Panc1 (cell line): ENCODE measurements at regions not wholly inside any gene's neighbourhood (a gene's known extent, or its start where the extent isn't known, plus 50 kb on each side); places are given as distances from the start of the nearest gene placed in this dataset.

Experiments used
- ATAC-seq: fragments of 200-7000 bp; cut with Tn5 transposase; 2 replicates; pipeline ENCODE4 v1.9.1; 2020; ENCODE audit warnings: mild to moderate bottlenecking, moderate library complexity
- BruUV-seq: library from RNA; stranded (reverse); fragments of 400-500 nt; replicated peaks from 2 replicates; lab custom pipeline; 2021; lab: Mats Ljungman, UMichigan
- CTCF ChIA-PET: fragments of 300-600 bp; sonication (Branson Sonifier 250); formaldehyde crosslinking; loops from one replicate; lab custom pipeline; 2022; ENCODE audit warnings: antibody characterized with exemption; lab: Charles Lee
- POLR2A ChIA-PET: fragments of 300-600 bp; sonication (Branson Sonifier 250); formaldehyde crosslinking; loops from one replicate; lab custom pipeline; 2022; ENCODE audit warnings: antibody characterized with exemption; lab: Charles Lee
- DNase-seq: peaks from one replicate; pipeline ENCODE4 v3.0.0-alpha.2; 2010; ENCODE audit warnings: low read depth, low spot score
- H3K27ac ChIP-seq: 2 replicates; pipeline ENCODE4 v1.5.1; 2011; ENCODE audit warnings: mild to moderate bottlenecking, low read length, inconsistent platforms
- H3K27me3 ChIP-seq: fragments of 200-500 bp; sonication (Bioruptor generic); 2 replicates; pipeline ENCODE4 v1.6.0; 2014; ENCODE audit warnings: low read length, inconsistent platforms; ENCODE audit not compliant: control insufficient read depth, insufficient read depth
- H3K36me3 ChIP-seq: fragments of 200-500 bp; sonication (Bioruptor generic); 2 replicates; pipeline ENCODE4 v1.5.1; 2014; ENCODE audit warnings: inconsistent platforms, mild to moderate bottlenecking, low read length, moderate library complexity; ENCODE audit not compliant: control insufficient read depth, insufficient read depth
- H3K4me1 ChIP-seq: 2 replicates; pipeline ENCODE4 v1.5.1; 2011; ENCODE audit warnings: inconsistent platforms, mild to moderate bottlenecking, low read length, moderate library complexity; ENCODE audit not compliant: control insufficient read depth, insufficient read depth
- H3K4me3 ChIP-seq, 2 experiments: 2 replicates each; pipeline ENCODE4 v1.5.1; 2011 to 2012; ENCODE audit warnings: low read depth in 2 of 2, low read length in 2 of 2, mild to moderate bottlenecking in 2 of 2, inconsistent platforms in 1 of 2, moderate library complexity in 1 of 2
- H3K9me3 ChIP-seq: fragments of 200-500 bp; sonication (Bioruptor generic); 2 replicates; pipeline ENCODE4 v1.5.1; 2014; ENCODE audit warnings: low read depth, mild to moderate bottlenecking, inconsistent platforms, low read length, moderate library complexity; ENCODE audit not compliant: control insufficient read depth, insufficient read depth
- CTCF ChIP-seq: fragments of 450-650 bp; IDR thresholded peaks from 2 replicates; pipeline ENCODE4 v1.5.1; 2017; ENCODE audit warnings: mild to moderate bottlenecking
- POLR2AphosphoS5 ChIP-seq: IDR thresholded peaks from 2 replicates; pipeline ENCODE4 v1.6.1; 2012; ENCODE audit warnings: mild to moderate bottlenecking, low read depth, low read length, moderate library complexity
- REST ChIP-seq, 2 experiments: IDR thresholded peaks; 2 replicates each; pipeline ENCODE4 v1.6.1; 2011 to 2012; ENCODE audit warnings: low read depth in 2 of 2, control low read depth in 1 of 2, low read length in 1 of 2, mild to moderate bottlenecking in 1 of 2, moderate library complexity in 1 of 2; ENCODE audit not compliant: insufficient read depth in 1 of 2
- SIN3A ChIP-seq: IDR thresholded peaks from 2 replicates; pipeline ENCODE4 v1.6.1; 2012; ENCODE audit warnings: low read depth, mild to moderate bottlenecking, low read length, moderate library complexity, borderline replicate concordance; ENCODE audit not compliant: insufficient read depth
- TCF7L2 ChIP-seq: IDR thresholded peaks from 2 replicates; pipeline ENCODE4 v1.6.1; 2011; ENCODE audit warnings: mild to moderate bottlenecking, low read depth, low read length, inconsistent platforms
- in situ Hi-C: cut with HindIII; loops from 2 replicates; pipeline ENCODE4 v1.10.0; 2016; ENCODE audit warnings: low sequenced_read_pairs, low pct_unique_long_range_greater_than_20kb
- intact Hi-C: fragments of 100-400 bp; cut with micrococcal nuclease; formaldehyde crosslinking; loops from one replicate; pipeline ENCODE4 v1.10.0; 2022; ENCODE audit not compliant: unreplicated experiment

GRCh38 chr6:164967102-164967501, 342.3 kb downstream of the C6orf118 start:
- CTCF ChIA-PET = no interaction called here
- H3K9me3 ChIP-seq = no peaks in the 10 kb centered on the region
- POLR2A ChIA-PET = interaction anchor here (0.6 kb wide), 1 partner anchor 571 kb away, joined by 3 read pairs; no protein-coding TSS in a partner anchor
- ATAC-seq (no peak), DNase-seq (no peak)
- no peak for TF ChIP-seq SIN3A
- no peak for TF ChIP-seq REST (IDR thresholded peaks at IDR 0.05; ENCODE audit: insufficient read depth in 1 of 2, low read depth in 2 of 2, low read length in 1 of 2)
- no peak for TF ChIP-seq POLR2AphosphoS5
- TF ChIP-seq CTCF = no peak
- intact Hi-C loops (no loop called here), in situ Hi-C loops (no loop called here)
- H3K27ac ChIP-seq = no peak overlapping the region
- H3K4me1 ChIP-seq = no peaks in the 10 kb centered on the region
- BruUV-seq = no TSS peak
- no peaks in the 10 kb centered on the region for H3K36me3 ChIP-seq
- no peaks in the 10 kb centered on the region for H3K27me3 ChIP-seq
- H3K4me3 ChIP-seq = no peak overlapping the region

- no peaks in the 10 kb centered on the region for H3K27me3 ChIP-seq
- intact Hi-C loops (no loop called here), in situ Hi-C loops (no loop called here)
- DNase-seq (no peak), ATAC-seq (no peak)
- no peaks in the 10 kb centered on the region for H3K36me3 ChIP-seq
- ChIA-PET POLR2A (no interaction called here), CTCF (no interaction called here)
- no peaks in the 10 kb centered on the region for H3K9me3 ChIP-seq
- TF ChIP-seq TCF7L2 = no peak
- no peak for TF ChIP-seq REST (IDR thresholded peaks at IDR 0.05; ENCODE audit: insufficient read depth in 1 of 2, low read depth in 2 of 2, low read length in 1 of 2)
- TF ChIP-seq SIN3A = no peak
- no peak for TF ChIP-seq CTCF
- no peak for TF ChIP-seq POLR2AphosphoS5
- H3K4me3 ChIP-seq = no peak overlapping the region
- BruUV-seq = no TSS peak
- H3K4me1 ChIP-seq = no peaks in the 10 kb centered on the region
- H3K27ac ChIP-seq = no peak overlapping the region
These were observed 346.6 kb downstream of the C6orf118 start for GRCh38 chr6:164962805-164963204.
